NCI-H748 (cell line): ENCODE measurements at regions not wholly inside any gene's neighbourhood (a gene's known extent, or its start where the extent isn't known, plus 50 kb on each side); places are given as distances from the start of the nearest gene placed in this dataset.

Experiments used
- DNase-seq: peaks from one replicate; lab custom pipeline; 2025; ENCODE audit not compliant: unreplicated experiment; lab: John Stamatoyannopoulos, UW

DNA sequence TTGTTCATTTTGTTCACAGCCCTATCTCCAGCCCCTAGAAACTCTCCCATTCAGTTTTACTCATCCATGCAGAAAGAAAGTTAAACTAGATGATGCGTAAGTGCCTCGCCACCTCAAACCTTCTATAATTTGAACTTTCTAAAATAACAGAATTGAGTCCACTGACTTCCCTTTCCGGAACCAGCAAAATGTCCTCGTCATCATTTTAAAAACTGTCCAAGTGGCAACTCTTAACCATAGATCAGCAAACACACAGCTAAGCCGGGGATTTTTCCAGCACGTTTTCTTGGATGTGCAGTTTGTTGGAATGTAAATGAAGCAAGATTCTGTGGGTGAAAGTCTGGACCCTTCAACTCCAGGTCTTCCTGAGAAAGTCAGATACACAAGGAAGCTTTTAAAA is 369.7 kb upstream of the ERCC4 start:
- no peak for DNase-seq

DNA sequence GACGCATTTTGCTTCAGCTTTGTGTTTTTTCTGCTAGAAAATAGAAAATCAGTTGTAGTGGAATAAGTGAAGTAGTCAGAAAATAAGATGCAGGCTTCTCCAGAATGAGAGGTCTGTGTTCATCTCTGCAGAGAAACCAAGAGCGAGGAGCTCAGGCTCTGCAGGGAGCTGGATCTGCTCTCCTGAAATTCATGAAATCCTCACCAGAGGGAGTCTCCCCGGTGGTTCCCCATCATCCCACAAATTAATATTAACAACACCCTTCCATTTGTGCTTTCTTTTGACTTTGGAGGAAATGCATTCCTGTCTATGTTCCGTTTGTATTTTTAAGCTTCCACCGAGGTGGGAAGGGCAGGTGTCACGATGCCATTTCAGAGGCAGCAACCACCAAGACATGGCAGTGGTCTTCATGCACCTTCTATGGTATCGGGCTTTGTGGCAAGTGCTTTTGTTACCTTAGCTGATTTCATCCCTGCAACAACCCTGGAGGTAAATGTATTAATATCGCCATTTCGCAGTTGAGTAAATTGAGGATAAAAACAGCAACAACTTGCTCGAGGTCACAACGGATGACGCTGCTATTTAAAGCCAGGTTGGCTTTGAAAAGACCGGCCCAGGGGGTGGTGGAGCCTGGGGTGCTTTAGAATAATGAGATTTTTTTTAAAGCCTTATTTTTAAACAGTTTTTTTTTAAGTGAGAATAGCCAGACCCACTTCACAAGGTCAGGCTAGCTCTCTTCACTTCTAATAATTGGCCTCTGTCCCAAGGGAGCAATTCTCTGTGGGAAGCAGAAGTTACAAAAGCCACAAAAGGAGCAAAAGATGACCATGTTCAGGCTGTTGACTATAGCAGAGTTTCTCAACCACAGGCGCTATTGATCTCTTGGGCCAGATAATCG is 367.6 kb upstream of the ERCC4 start:
- DNase-seq, result no peak

GRCh38 chr16:13552960-13553257 is 367.0 kb upstream of the ERCC4 start:
- DNase-seq, result no peak

DNA sequence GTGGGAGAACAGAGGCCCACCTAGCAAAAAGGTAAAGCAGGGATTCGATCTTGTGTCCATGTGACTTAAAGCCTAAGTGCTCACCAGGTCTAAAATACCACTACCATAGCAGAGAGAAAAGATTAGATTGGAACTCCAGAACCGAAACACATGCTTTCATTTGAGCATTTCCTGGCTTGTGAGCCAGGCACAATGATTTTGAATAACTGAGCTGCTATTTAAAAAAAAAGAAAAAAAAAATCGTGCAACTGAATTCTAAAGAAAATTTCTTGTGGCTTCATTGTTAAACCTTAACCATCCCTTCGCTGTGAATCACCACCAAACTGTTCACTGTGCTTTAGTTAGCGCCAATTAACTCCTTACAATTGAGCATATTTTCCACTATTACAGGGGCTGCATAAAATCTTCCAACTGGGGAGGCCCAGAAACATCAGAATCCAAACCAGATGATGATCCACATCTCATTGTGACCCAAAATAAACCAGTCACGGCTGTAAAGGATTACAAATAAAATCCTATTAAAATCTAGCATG is 366.4 kb upstream of the ERCC4 start:
- no peak for DNase-seq

DNA sequence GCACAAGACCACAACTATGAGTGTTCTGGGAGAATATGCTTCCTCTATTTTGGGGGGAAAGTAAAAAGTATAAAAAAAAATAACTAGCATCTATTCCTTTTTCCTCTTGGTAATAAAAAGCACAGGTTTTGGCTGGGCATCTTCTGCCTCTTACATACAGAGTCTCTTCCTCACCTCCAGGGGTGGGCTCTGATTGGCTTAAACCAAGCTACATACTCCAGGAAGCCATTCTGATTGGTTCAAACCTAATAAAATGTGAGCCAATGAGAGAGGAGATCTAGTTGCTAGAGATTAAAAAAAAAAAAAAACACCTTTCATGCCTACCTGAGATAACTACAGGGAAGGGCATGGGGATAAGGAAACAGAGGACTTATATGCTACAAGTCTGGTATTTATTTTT is 365.9 kb upstream of the ERCC4 start:
- no peak for DNase-seq

GRCh38 chr16:13554643-13555042 is 365.3 kb upstream of the ERCC4 start:
- no peak for DNase-seq

DNA sequence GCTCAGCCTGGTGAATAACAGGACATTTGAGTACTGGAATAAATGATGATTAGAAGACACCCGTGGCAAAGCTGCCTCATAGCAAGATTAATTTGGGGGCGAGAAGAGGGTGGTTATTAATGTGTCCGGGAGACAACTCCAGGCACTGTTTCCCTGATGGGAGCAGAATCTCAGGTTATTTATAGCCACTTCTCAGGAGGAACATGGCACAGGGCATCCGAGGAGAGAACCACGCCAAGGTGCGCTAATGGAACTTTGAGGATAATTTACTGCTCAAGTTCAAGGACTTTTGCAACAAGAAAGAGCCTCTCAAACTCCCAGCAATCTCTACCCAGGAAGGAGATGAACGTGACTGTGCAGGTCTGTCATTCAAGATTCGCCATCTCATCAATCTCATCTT is 362.5 kb upstream of the ERCC4 start:
- no peak for DNase-seq

DNA sequence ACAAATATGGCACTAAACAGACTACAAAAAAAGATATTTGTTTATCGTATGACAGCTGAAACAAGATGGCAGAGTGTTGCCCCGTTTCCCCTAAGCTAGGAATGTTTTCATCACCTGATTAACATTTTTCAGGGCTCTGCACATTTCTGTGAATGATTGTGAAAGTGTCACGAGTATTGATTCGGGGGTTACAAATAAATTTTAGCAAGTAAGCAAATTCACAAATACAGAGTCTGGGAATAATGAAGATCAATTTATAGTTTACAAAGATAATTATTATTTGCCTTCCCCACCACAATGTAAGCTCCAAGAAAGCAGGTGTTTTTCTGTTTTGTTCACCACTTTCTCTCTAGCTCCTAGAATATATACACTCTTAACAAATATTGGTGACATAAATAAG is 361.2 kb upstream of the ERCC4 start:
- no peak for DNase-seq

- no peak for DNase-seq
These were observed 360.3 kb upstream of the ERCC4 start for GRCh38 chr16:13559624-13560023.

GRCh38 chr16:13560151-13560550 is 359.8 kb upstream of the ERCC4 start:
- DNase-seq, result no peak

DNA sequence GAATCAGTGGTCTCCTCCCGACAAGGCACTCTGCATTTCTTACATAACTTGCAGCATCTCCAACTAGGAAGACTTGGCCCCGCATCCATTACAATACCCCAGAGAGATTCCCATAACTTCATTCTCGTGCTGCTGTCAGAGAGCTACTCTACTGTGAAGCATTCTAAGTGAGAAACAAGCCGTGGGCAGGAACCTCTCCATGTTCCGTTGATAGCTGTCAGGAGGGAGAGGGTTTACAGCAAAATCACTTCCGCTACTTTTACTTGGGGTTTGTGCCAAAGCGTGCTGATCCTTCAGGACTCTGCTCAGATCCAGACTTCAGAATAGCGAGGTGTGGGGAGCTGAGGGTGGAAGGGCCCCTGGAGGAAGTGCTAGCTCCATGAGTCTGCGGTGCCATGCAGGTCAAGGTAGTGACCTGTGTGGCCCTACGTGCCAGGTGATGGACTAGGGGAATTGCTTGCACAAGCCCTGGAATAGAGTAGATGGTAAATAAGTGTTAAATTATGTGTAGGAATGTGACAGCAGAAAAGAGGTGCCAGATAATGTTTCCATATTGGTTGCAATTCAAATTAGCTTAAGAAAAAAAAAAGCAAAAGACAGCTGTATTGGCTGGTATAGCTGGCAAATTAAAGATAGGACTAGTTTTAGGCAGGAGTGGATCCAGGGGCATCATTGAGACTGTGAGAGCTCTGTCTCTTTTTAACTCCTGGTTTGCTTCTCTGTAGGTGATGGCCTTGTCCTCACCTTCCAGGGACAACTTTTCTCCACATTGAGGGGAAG is 358.5 kb upstream of the ERCC4 start:
- DNase-seq, result no peak

GRCh38 chr16:13568803-13569202 is 351.2 kb upstream of the ERCC4 start:
- DNase-seq, result no peak

GRCh38 chr16:13569986-13570385 is 350.0 kb upstream of the ERCC4 start:
- no peak for DNase-seq

DNA sequence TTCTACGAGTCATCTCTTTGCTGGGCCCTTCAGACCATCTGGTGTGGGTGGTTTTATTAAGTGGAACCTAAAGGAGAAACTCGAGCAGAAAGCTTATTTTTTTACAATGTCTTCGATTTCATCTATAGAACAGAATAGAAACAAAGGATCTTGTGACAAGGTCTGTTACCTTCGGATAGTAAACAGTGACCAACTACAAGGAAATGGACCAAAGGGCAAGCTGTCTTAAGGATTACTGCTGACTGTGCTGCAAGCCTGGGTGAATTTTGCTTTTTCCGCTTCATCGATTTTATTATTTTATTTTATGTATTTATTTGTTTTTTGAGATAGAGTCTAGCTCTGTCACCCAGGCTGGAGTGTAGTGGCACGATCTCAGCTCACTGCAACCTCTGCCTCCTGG is 348.9 kb upstream of the ERCC4 start:
- DNase-seq, result no peak

DNA sequence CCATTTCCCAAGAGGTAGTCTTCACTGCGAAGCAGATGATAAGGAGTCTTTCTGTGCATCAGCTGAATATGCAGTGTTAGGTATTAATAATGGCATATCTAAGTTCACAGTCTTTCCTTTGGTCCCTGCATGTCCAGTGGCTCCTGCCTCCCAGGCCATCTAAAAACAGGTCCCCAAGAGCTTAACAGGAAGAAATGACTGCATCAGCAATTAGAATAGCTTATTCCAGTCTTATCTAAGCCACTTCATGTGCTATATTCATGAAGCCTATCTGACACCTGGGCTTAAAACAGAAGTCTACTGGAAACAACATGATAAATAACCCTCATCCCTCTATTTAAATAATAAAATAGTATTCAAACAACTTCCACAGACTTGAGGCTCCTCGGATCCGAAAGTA is 346.1 kb upstream of the ERCC4 start:
- DNase-seq, result no peak

GRCh38 chr16:13586051-13586450 is 333.9 kb upstream of the ERCC4 start:
- no peak for DNase-seq

- no peak for DNase-seq
These were observed 332.8 kb upstream of the ERCC4 start for GRCh38 chr16:13587181-13587580.

GRCh38 chr16:13594823-13595222 is 325.1 kb upstream of the ERCC4 start:
- peak; percentile 4 for DNase-seq

GRCh38 chr16:13606804-13607203 is 313.1 kb upstream of the ERCC4 start:
- DNase-seq, result no peak

- no peak for DNase-seq
These were observed 312.7 kb upstream of the ERCC4 start for GRCh38 chr16:13607289-13607688.

DNA sequence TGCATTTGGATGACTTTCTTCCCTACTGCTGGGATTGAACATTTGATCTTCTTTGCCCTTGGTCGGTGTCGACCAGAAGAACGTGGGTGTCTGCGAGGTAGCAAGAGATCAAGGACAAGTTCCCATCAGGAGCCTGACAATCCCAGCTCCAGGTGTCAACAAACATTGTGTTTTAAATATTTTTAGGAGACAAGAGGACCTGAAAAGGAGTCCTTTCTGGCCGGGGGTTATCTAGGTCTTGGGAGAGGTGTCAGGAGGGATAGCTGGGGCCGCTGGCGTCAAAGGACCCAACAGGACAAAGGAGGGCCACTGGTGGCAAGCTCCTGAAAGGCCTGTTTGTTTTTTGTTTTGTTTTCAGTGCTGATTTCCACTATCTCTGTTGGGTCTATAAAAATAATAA is 308.4 kb upstream of the ERCC4 start:
- DNase-seq, result no peak

DNA sequence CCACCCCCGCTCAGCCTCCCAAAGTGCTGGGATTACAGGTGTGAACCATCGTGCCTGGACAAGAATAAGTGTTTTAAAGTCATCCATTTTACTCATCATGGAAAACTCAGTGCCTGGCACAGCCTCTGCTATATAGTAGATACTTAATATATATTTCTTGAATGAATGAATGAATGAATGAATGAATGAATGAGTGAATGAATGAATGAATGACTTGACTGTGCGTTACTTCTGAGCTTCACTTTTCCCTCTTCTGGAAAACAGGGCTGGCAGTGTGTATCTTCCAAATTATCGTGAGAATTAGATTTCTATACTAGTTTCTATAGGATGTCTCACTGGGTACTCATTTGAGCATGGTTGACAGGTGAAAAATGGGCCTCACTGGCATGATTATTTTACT is 307.3 kb upstream of the ERCC4 start:
- no peak for DNase-seq
